MM.1S (cell line): ENCODE measurements at regions not wholly inside any gene's neighbourhood (a gene's known extent, or its start where the extent isn't known, plus 50 kb on each side); places are given as distances from the start of the nearest gene placed in this dataset.

Experiments
- DNase-seq: peaks from one replicate; pipeline ENCODE4 v3.0.0-alpha.2; 2015
- H2AFZ ChIP-seq: fragments of 300-600 bp; sonication (generic); 2 replicates; pipeline ENCODE4 v1.6.0; 2016; ENCODE audit warnings: antibody characterized with exemption, low read length
- H3F3A ChIP-seq: fragments of 300-600 bp; sonication (generic); 2 replicates; pipeline ENCODE4 v1.6.1; 2016; ENCODE audit warnings: mild to moderate bottlenecking, antibody characterized with exemption, low read length, moderate library complexity, mixed read lengths; ENCODE audit not compliant: insufficient read depth
- H3K27ac ChIP-seq: fragments of 300-600 bp; sonication (generic); 2 replicates; pipeline ENCODE4 v1.5.1; 2016; ENCODE audit warnings: mild to moderate bottlenecking, low read length
- H3K27me3 ChIP-seq: fragments of 300-600 bp; sonication (generic); replicated peaks from 2 replicates; pipeline ENCODE4 v1.6.0; 2016; ENCODE audit warnings: low read length; ENCODE audit not compliant: insufficient read depth
- H3K36me3 ChIP-seq: fragments of 300-600 bp; sonication (generic); replicated peaks from 2 replicates; pipeline ENCODE4 v1.6.1; 2016; ENCODE audit warnings: mild to moderate bottlenecking, low read length, mixed read lengths; ENCODE audit not compliant: insufficient read depth
- H3K4me1 ChIP-seq: fragments of 300-600 bp; sonication (generic); 2 replicates; pipeline ENCODE4 v1.6.1; 2016; ENCODE audit warnings: low read length, mixed read lengths
- H3K4me2 ChIP-seq: fragments of 300-600 bp; sonication (generic); 2 replicates; pipeline ENCODE4 v1.6.0; 2016; ENCODE audit warnings: low read depth, low read length
- H3K4me3 ChIP-seq: fragments of 300-600 bp; sonication (generic); 2 replicates; pipeline ENCODE4 v1.5.1; 2016; ENCODE audit warnings: low read length, mixed read lengths
- H3K79me2 ChIP-seq: fragments of 300-600 bp; sonication (generic); 2 replicates; pipeline ENCODE4 v1.6.1; 2016; ENCODE audit warnings: mixed run types, low read length, mixed read lengths
- H3K9ac ChIP-seq: fragments of 300-600 bp; sonication (generic); 2 replicates; pipeline ENCODE4 v1.6.1; 2016; ENCODE audit warnings: low read length, mixed read lengths
- H3K9me2 ChIP-seq: fragments of 300-600 bp; sonication (generic); replicated peaks from 2 replicates; pipeline ENCODE4 v1.6.1; 2016; ENCODE audit warnings: mild to moderate bottlenecking, low read length, mixed read lengths; ENCODE audit not compliant: insufficient read depth
- H3K9me3 ChIP-seq: fragments of 300-600 bp; sonication (generic); replicated peaks from 2 replicates; pipeline ENCODE4 v1.6.1; 2016; ENCODE audit warnings: mild to moderate bottlenecking, low read length, mixed read lengths; ENCODE audit not compliant: insufficient read depth
- H4K20me1 ChIP-seq: fragments of 300-600 bp; sonication (generic); 2 replicates; pipeline ENCODE4 v1.6.1; 2016; ENCODE audit warnings: mild to moderate bottlenecking, low read length, moderate library complexity, mixed read lengths; ENCODE audit not compliant: insufficient read depth
- EZH2 ChIP-seq: fragments of 300-600 bp; sonication (generic); optimal IDR thresholded peaks from 2 replicates; pipeline ENCODE3; 2017; ENCODE audit warnings: low read depth, mild to moderate bottlenecking, antibody characterized with exemption, low read length, mixed read lengths
- EZH2phosphoT487 ChIP-seq: fragments of 300-600 bp; sonication (generic); IDR thresholded peaks from 2 replicates; pipeline ENCODE4 v1.6.1; 2018; ENCODE audit warnings: antibody characterized with exemption, low read length
- TF ChIP-seq, protein P1 (sequence below): fragments of 300-600 bp; sonication (generic); IDR thresholded peaks from 2 replicates; pipeline ENCODE4 v1.5.1; 2016; ENCODE audit warnings: antibody characterized with exemption, low read length, mixed read lengths

DNA sequence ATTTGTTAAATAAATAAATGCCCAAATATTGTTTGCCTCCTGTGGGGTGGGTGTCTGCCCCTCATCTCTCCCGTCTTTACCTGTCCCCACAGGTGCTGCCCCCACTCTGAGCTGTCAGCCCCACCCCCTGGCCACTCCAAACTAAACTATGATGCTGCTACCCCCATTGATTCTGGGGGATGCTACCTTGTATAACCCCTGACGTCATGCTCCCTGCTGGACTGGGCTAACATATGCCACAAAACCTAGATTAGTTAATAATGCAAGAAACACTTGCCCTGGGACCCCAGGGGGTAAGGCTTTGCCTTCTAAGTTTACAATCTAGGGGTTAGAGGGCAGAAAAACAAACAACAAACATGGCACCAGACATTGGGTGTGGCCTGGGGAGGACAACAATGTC is 58.6 kb downstream of the MSX1 start:
- Histone ChIP-seq H3K4me1 (no peaks in the 10 kb centered on the region), H3K4me2 (no peak overlapping the region), H3K9ac (no peak overlapping the region), H3K9me2 (no peaks in the 10 kb centered on the region), H3K36me3 (no peaks in the 10 kb centered on the region), H3K4me3 (no peak overlapping the region), H4K20me1 (no peaks in the 10 kb centered on the region), H3K27ac (no peak overlapping the region), H3K27me3 (no peaks in the 10 kb centered on the region), H3F3A (no peaks in the 10 kb centered on the region), H3K9me3 (no peaks in the 10 kb centered on the region), H3K79me2 (no peaks in the 10 kb centered on the region), H2AFZ (no peak overlapping the region)
- no peak for DNase-seq
- no peak for TF ChIP-seq EZH2phosphoT487
- TF ChIP-seq, protein P1, sequence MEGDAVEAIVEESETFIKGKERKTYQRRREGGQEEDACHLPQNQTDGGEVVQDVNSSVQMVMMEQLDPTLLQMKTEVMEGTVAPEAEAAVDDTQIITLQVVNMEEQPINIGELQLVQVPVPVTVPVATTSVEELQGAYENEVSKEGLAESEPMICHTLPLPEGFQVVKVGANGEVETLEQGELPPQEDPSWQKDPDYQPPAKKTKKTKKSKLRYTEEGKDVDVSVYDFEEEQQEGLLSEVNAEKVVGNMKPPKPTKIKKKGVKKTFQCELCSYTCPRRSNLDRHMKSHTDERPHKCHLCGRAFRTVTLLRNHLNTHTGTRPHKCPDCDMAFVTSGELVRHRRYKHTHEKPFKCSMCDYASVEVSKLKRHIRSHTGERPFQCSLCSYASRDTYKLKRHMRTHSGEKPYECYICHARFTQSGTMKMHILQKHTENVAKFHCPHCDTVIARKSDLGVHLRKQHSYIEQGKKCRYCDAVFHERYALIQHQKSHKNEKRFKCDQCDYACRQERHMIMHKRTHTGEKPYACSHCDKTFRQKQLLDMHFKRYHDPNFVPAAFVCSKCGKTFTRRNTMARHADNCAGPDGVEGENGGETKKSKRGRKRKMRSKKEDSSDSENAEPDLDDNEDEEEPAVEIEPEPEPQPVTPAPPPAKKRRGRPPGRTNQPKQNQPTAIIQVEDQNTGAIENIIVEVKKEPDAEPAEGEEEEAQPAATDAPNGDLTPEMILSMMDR = no peak
- TF ChIP-seq EZH2 = no peak

DNA sequence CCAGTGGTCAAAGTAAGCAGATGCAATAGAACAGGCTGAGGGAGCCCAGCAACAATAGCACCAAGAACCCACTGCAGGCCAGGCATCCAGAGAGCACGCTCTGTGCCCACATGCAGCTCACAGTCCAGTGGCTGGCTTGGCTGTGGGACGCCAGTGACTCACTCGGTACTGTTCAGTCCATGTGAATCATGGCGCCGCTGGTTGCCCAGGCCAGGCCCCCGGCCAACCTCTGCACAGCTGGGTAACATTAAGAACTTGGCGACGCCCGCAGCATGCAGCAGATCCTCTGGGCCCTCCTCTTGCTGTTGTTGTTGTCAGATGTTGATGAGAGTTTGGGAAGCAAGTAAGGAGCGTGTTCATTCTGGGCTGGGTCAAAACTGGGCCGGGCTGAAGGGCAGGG is 60.5 kb downstream of the MSX1 start:
- Histone ChIP-seq H3K4me3 (no peak overlapping the region), H3K9ac (no peak overlapping the region), H4K20me1 (no peaks in the 10 kb centered on the region), H3K79me2 (no peaks in the 10 kb centered on the region), H2AFZ (no peak overlapping the region), H3K4me2 (no peak overlapping the region), H3K4me1 (no peaks in the 10 kb centered on the region), H3F3A (no peaks in the 10 kb centered on the region), H3K27me3 (no peaks in the 10 kb centered on the region), H3K9me2 (no peaks in the 10 kb centered on the region), H3K27ac (no peak overlapping the region), H3K36me3 (no peaks in the 10 kb centered on the region), H3K9me3 (no peaks in the 10 kb centered on the region)
- TF ChIP-seq EZH2phosphoT487 (no peak), EZH2 (no peak)
- TF ChIP-seq, protein P1 = no peak
- no peak for DNase-seq

DNA sequence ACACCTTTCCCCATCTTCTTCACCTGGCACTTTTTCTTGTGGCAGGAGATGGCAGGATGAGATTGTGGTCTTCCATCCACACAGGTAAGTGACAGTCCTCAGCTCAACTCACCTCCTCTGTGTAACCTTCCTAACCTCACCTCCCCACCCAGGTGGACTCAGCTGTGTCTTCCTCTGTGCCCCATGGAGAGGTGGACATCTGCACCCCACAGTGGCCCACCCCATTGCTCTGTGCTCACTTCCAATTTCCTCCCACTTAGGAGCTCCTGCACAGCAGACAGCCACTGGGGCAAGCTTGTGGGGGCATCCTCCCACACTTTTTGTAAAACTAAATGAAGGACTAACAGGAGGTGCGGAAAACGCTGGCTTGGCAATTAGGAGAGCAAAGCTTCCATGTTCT is 61.6 kb downstream of the MSX1 start:
- Histone ChIP-seq H3K4me3 (no peak overlapping the region), H2AFZ (no peak overlapping the region), H3K9me2 (no peaks in the 10 kb centered on the region), H3F3A (no peaks in the 10 kb centered on the region), H3K27ac (no peak overlapping the region), H3K79me2 (no peaks in the 10 kb centered on the region), H3K27me3 (no peaks in the 10 kb centered on the region), H4K20me1 (no peaks in the 10 kb centered on the region), H3K4me1 (no peaks in the 10 kb centered on the region), H3K4me2 (no peak overlapping the region), H3K36me3 (no peaks in the 10 kb centered on the region), H3K9me3 (no peaks in the 10 kb centered on the region), H3K9ac (no peak overlapping the region)
- TF ChIP-seq EZH2 (no peak), EZH2phosphoT487 (no peak)
- TF ChIP-seq, protein P1 = no peak
- DNase-seq = no peak
